ENCODE measurements at regions not wholly inside any gene's neighbourhood (a gene's known extent, or its start where the extent isn't known, plus 50 kb on each side); places are given as distances from the start of the nearest gene placed in this dataset.
"Not testable (repeated sequence)": the region's sequence is repeated elsewhere in the genome, so short reads cannot be mapped to it uniquely, and the experiment has no call there.

DNA sequence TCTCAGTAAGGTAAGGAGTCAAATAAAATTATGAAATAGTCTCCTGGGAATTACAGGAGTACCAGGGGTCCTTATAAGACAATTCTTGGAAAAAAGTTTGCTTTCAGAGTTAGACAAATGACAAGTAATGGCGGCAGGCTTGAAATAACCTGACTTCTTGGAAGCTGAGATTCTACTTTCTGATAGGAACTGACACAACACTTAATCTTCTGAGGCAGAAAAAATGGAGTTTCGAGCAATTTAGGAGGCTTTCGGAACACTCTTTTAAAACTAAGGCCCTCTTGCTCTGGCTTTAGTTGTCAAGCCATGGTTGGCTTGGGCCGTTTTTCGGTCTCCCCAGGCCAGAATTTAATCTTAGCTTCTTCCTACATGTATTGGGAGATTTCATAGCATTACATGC lies 260.0 kb downstream of the GATA3 start:
- TF ChIP-seq, protein P1, sequence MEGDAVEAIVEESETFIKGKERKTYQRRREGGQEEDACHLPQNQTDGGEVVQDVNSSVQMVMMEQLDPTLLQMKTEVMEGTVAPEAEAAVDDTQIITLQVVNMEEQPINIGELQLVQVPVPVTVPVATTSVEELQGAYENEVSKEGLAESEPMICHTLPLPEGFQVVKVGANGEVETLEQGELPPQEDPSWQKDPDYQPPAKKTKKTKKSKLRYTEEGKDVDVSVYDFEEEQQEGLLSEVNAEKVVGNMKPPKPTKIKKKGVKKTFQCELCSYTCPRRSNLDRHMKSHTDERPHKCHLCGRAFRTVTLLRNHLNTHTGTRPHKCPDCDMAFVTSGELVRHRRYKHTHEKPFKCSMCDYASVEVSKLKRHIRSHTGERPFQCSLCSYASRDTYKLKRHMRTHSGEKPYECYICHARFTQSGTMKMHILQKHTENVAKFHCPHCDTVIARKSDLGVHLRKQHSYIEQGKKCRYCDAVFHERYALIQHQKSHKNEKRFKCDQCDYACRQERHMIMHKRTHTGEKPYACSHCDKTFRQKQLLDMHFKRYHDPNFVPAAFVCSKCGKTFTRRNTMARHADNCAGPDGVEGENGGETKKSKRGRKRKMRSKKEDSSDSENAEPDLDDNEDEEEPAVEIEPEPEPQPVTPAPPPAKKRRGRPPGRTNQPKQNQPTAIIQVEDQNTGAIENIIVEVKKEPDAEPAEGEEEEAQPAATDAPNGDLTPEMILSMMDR (IDR thresholded peaks at IDR 0.05; ENCODE audit: insufficient read depth, low read length, poor library complexity, severe bottlenecking): no peak
- TF ChIP-seq EZH2phosphoT487 (conservative IDR thresholded peaks at IDR 0.05; ENCODE audit: low read length): no peak
- Histone ChIP-seq H2AFZ (ENCODE audit: low read depth, low read length, severe bottlenecking) (no peak overlapping the region), H3K36me3 (ENCODE audit: low read length) (no peaks in the 10 kb centered on the region), H3K9ac (ENCODE audit: low read length) (no peak overlapping the region), H4K20me1 (ENCODE audit: low read depth, low read length) (no peaks in the 10 kb centered on the region), H3K27ac (ENCODE audit: low read depth, low read length) (no peak overlapping the region), H3K79me2 (ENCODE audit: insufficient read depth, low read length) (no peaks in the 10 kb centered on the region), H3K4me2 (ENCODE audit: low read depth, low read length, poor library complexity, severe bottlenecking) (no peak overlapping the region), H3F3A (ENCODE audit: insufficient read depth) (no peaks in the 10 kb centered on the region), H3K27me3 (ENCODE audit: low read length) (no peaks in the 10 kb centered on the region), H3K9me2 (replicated peaks; ENCODE audit: insufficient read depth, low read length) (no peaks in the 10 kb centered on the region), H3K9me3 (ENCODE audit: insufficient read depth, low read length) (no peaks in the 10 kb centered on the region), H3K4me3 (ENCODE audit: insufficient read depth, low read length, poor library complexity, severe bottlenecking) (no peak overlapping the region)

DNA sequence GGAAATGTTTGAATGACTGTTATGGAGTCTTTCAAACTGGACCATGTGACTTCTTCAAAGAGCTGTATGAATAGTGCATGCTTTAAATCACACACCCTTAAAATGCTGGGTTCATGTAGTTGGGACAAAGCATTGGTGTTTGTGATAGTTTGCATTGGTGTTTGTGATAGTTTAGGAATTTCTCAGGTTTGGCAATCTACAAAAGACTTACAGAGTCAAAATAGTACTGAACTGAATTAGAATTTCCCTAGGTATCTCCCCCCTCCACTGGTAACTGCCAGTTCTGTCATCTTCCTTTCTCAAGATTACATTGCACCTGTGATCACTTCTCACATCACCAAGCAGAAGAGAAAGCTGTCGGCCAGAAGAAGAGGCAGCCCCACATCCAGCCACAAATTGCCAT lies 261.1 kb downstream of the GATA3 start:
- H3K4me2 ChIP-seq (ENCODE audit: low read depth, low read length, poor library complexity, severe bottlenecking): no peak overlapping the region
- no peaks in the 10 kb centered on the region for H3K36me3 ChIP-seq (ENCODE audit: low read length)
- no peaks in the 10 kb centered on the region for H3K79me2 ChIP-seq (ENCODE audit: insufficient read depth, low read length)
- no peak overlapping the region for H2AFZ ChIP-seq (ENCODE audit: low read depth, low read length, severe bottlenecking)
- no peaks in the 10 kb centered on the region for H3F3A ChIP-seq (ENCODE audit: insufficient read depth)
- no peaks in the 10 kb centered on the region for H4K20me1 ChIP-seq (ENCODE audit: low read depth, low read length)
- H3K9me3 ChIP-seq (ENCODE audit: insufficient read depth, low read length): no peaks in the 10 kb centered on the region
- H3K9ac ChIP-seq (ENCODE audit: low read length): no peak overlapping the region
- no peak overlapping the region for H3K27ac ChIP-seq (ENCODE audit: low read depth, low read length)
- no peaks in the 10 kb centered on the region for H3K27me3 ChIP-seq (ENCODE audit: low read length)
- H3K4me3 ChIP-seq (ENCODE audit: insufficient read depth, low read length, poor library complexity, severe bottlenecking): no peak overlapping the region
- no peak for TF ChIP-seq EZH2phosphoT487 (conservative IDR thresholded peaks at IDR 0.05; ENCODE audit: low read length)
- TF ChIP-seq, protein P1 (IDR thresholded peaks at IDR 0.05; ENCODE audit: insufficient read depth, low read length, poor library complexity, severe bottlenecking): no peak
- H3K9me2 ChIP-seq (replicated peaks; ENCODE audit: insufficient read depth, low read length): no peaks in the 10 kb centered on the region

DNA sequence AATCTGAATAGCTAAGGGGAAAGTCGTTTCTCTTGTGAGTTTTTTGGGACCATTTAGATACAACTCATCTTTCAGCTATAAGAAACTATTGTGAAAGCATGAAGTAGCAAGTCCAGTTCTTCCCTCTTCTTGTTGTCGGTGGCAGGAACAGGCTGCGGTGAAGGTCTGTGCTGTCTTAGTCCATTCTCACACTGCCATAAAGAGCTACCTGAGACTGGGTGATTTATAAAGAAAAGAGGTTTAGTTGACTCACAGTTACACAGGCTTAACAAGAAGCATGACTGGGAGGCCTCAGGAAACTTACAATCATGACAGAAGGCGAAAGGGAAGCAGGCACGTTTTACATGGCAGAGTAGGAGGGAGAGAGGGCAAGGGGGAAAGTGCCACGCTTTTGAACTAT lies 261.8 kb downstream of the GATA3 start:
- Histone ChIP-seq H4K20me1 (ENCODE audit: low read depth, low read length) (no peaks in the 10 kb centered on the region), H3K27ac (ENCODE audit: low read depth, low read length) (no peak overlapping the region), H3F3A (ENCODE audit: insufficient read depth) (no peaks in the 10 kb centered on the region), H3K4me3 (ENCODE audit: insufficient read depth, low read length, poor library complexity, severe bottlenecking) (no peak overlapping the region), H3K36me3 (ENCODE audit: low read length) (no peaks in the 10 kb centered on the region), H3K4me2 (ENCODE audit: low read depth, low read length, poor library complexity, severe bottlenecking) (no peak overlapping the region), H3K9me3 (ENCODE audit: insufficient read depth, low read length) (no peaks in the 10 kb centered on the region), H3K9ac (ENCODE audit: low read length) (no peak overlapping the region), H3K9me2 (replicated peaks; ENCODE audit: insufficient read depth, low read length) (no peaks in the 10 kb centered on the region), H3K27me3 (ENCODE audit: low read length) (no peaks in the 10 kb centered on the region), H2AFZ (ENCODE audit: low read depth, low read length, severe bottlenecking) (no peak overlapping the region), H3K79me2 (ENCODE audit: insufficient read depth, low read length) (no peaks in the 10 kb centered on the region)
- TF ChIP-seq, protein P1 (IDR thresholded peaks at IDR 0.05; ENCODE audit: insufficient read depth, low read length, poor library complexity, severe bottlenecking): no peak
- no peak for TF ChIP-seq EZH2phosphoT487 (conservative IDR thresholded peaks at IDR 0.05; ENCODE audit: low read length)

DNA sequence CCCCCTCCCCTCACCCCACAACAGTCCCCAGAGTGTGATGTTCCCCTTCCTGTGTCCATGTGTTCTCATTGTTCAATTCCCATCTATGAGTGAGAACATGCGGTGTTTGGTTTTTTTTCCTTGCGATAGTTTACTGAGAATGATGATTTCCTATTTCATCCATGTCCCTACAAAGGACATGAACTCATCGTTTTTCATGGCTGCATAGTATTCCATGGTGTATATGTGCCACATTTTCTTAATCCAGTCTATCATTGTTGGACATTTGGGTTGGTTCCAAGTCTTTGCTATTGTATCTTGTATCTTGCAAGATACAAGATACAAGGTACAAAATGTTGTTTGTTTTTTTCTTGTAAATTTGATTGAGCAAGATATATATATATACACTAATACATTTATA lies 263.9 kb downstream of the GATA3 start:
- not testable (repeated sequence) for H3K27ac ChIP-seq (ENCODE audit: low read depth, low read length); H4K20me1 ChIP-seq (ENCODE audit: low read depth, low read length); H3K79me2 ChIP-seq (ENCODE audit: insufficient read depth, low read length); H2AFZ ChIP-seq (ENCODE audit: low read depth, low read length, severe bottlenecking); H3K27me3 ChIP-seq (ENCODE audit: low read length); H3K9me3 ChIP-seq (ENCODE audit: insufficient read depth, low read length); H3K4me2 ChIP-seq (ENCODE audit: low read depth, low read length, poor library complexity, severe bottlenecking); H3K9me2 ChIP-seq (replicated peaks; ENCODE audit: insufficient read depth, low read length); H3K4me3 ChIP-seq (ENCODE audit: insufficient read depth, low read length, poor library complexity, severe bottlenecking); H3F3A ChIP-seq (ENCODE audit: insufficient read depth); H3K9ac ChIP-seq (ENCODE audit: low read length); H3K36me3 ChIP-seq (ENCODE audit: low read length)
